CD4-positive, alpha-beta memory T cell (primary cell): ENCODE measurements at regions not wholly inside any gene's neighbourhood (a gene's known extent, or its start where the extent isn't known, plus 50 kb on each side); places are given as distances from the start of the nearest gene placed in this dataset.

ENCODE experiments used
- CTCF ChIA-PET: fragments of 350-600 bp; sonication (Branson Sonifier 250); formaldehyde crosslinking; loops from one replicate; lab custom pipeline; 2021; ENCODE audit warnings: inconsistent platforms; ENCODE audit not compliant: partially characterized antibody; lab: Charles Lee
- POLR2A ChIA-PET: fragments of 350-600 bp; sonication (Branson Sonifier 250); formaldehyde crosslinking; loops from one replicate; lab custom pipeline; 2021; ENCODE audit not compliant: partially characterized antibody; lab: Charles Lee
- DNase-seq, 5 donors: peaks; one replicate each; pipeline versions ENCODE4 v3.0.0 to v3.0.0-alpha.2; 2020 to 2022; ENCODE audit warnings: mixed read lengths in 1 of 5
- H3K27ac ChIP-seq: one replicate; pipeline ENCODE4 v1.7.0; 2013; ENCODE audit warnings: low read depth, low read length
- H3K27me3 ChIP-seq: 2 replicates; pipeline ENCODE4 v1.7.0; 2013; ENCODE audit warnings: mild to moderate bottlenecking, low read length, moderate library complexity; ENCODE audit not compliant: insufficient read depth
- H3K36me3 ChIP-seq: 2 replicates; pipeline ENCODE4 v1.7.0; 2013; ENCODE audit warnings: mild to moderate bottlenecking, low read length, moderate library complexity; ENCODE audit not compliant: insufficient read depth
- H3K4me1 ChIP-seq: 2 replicates; pipeline ENCODE4 v1.7.0; 2013; ENCODE audit warnings: mild to moderate bottlenecking, low read length, moderate library complexity; ENCODE audit not compliant: insufficient read depth
- H3K4me3 ChIP-seq, 2 donors: one replicate each; pipeline ENCODE4 v1.7.0; 2013; ENCODE audit warnings: low read length in 2 of 2, mild to moderate bottlenecking in 1 of 2
- H3K9me3 ChIP-seq, 2 donors: one replicate each; pipeline ENCODE4 v1.7.0; 2013; ENCODE audit warnings: low read length in 2 of 2, control low read depth in 1 of 2; ENCODE audit not compliant: control insufficient read depth in 1 of 2
- H3K27ac Mint-ChIP-seq, 7 donors: one replicate each; pipeline ENCODE4 v1.8.0; 2020 to 2021; ENCODE audit warnings: mixed read lengths in 7 of 7, mild to moderate bottlenecking in 6 of 7, inconsistent platforms in 3 of 7, moderate library complexity in 3 of 7
- H3K27me3 Mint-ChIP-seq, 2 donors: one replicate each; pipeline ENCODE4 v1.8.0; 2020 to 2021; ENCODE audit warnings: mixed read lengths in 2 of 2
- H3K36me3 Mint-ChIP-seq, 2 donors: one replicate each; pipeline ENCODE4 v1.8.0; 2020 to 2021; ENCODE audit warnings: mixed read lengths in 2 of 2, inconsistent platforms in 1 of 2, mild to moderate bottlenecking in 1 of 2
- H3K4me1 Mint-ChIP-seq, 4 donors: one replicate each; pipeline ENCODE4 v1.8.0; 2020 to 2021; ENCODE audit warnings: mixed read lengths in 4 of 4, mild to moderate bottlenecking in 1 of 4
- H3K4me3 Mint-ChIP-seq, 8 donors: one replicate each; pipeline ENCODE4 v1.8.0; 2020 to 2021; ENCODE audit warnings: mixed read lengths in 8 of 8, mild to moderate bottlenecking in 7 of 8, moderate library complexity in 6 of 8, inconsistent platforms in 3 of 8
- H3K9me3 Mint-ChIP-seq, 8 donors: one replicate each; pipeline ENCODE4 v1.8.0; 2020 to 2021; ENCODE audit warnings: mixed read lengths in 8 of 8, mild to moderate bottlenecking in 5 of 8, inconsistent platforms in 3 of 8, moderate library complexity in 1 of 8
- intact Hi-C: fragments of 100-400 bp; cut with micrococcal nuclease; formaldehyde crosslinking; loops from one replicate; pipeline ENCODE4 v1.15.1; 2023

DNA sequence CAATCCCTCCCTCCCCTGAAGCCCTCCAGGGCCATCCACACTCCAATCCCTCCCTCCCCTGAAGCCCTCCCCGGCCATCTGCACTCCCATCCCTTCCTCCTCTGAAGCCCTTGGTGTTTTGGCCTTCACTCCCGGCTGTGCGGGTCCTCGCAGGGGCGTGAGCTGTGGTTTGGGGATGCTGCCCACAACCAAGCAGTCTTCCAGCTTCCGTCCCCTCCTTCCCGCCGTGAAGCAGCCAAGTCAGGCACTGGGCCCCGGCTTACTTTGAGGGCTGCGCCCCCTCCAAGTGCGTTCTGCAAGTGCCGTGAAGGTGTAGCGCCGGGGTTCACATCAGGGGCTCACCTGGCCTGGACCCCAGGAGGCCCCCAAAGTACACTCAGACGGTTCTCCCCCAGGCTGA, 335.9 kb downstream of the BRD1 start:
- no peak overlapping the region for H3K27ac Mint-ChIP-seq
- ChIA-PET POLR2A (no interaction called here), CTCF (no interaction called here)

GRCh38 chr22:49491221-49491635, 336.4 kb downstream of the BRD1 start:
- POLR2A ChIA-PET: no interaction called here
- H3K36me3 Mint-ChIP-seq: no peaks in the 10 kb centered on the region
- H3K9me3 Mint-ChIP-seq: peaks cover 0 to 2% (median 0%) of the 10 kb centered on the region in 8 donors
- H3K4me3 Mint-ChIP-seq: no peak overlapping the region
- Histone ChIP-seq H3K36me3 (no peaks in the 10 kb centered on the region), H3K27me3 (no peaks in the 10 kb centered on the region), H3K27ac (no peak overlapping the region), H3K9me3 (no peaks in the 10 kb centered on the region), H3K4me1 (no peaks in the 10 kb centered on the region), H3K4me3 (no peak overlapping the region)
- CTCF ChIA-PET: no interaction called here
- intact Hi-C loops: no loop called here
- H3K4me1 Mint-ChIP-seq: no peaks in the 10 kb centered on the region
- H3K27me3 Mint-ChIP-seq: peaks cover 0 to 1% of the 10 kb centered on the region in 2 donors
- no peak overlapping the region for H3K27ac Mint-ChIP-seq
- DNase-seq: no peak

More for the DNA sequence above, 335.9 kb downstream of the BRD1 start:
- no peaks in the 10 kb centered on the region for H3K36me3 Mint-ChIP-seq
- H3K4me1 Mint-ChIP-seq: no peaks in the 10 kb centered on the region
- H3K9me3 Mint-ChIP-seq: peaks cover 0 to 3% (median 0%) of the 10 kb centered on the region in 8 donors
- H3K4me3 Mint-ChIP-seq: no peak overlapping the region
- Histone ChIP-seq H3K4me1 (no peaks in the 10 kb centered on the region), H3K36me3 (no peaks in the 10 kb centered on the region), H3K27ac (no peak overlapping the region), H3K4me3 (no peak overlapping the region), H3K27me3 (no peaks in the 10 kb centered on the region), H3K9me3 (no peaks in the 10 kb centered on the region)
- intact Hi-C loops: no loop called here
- H3K27me3 Mint-ChIP-seq: peaks cover 0 to 1% of the 10 kb centered on the region in 2 donors
- DNase-seq: no peak

GRCh38 chr22:49490692-49491091, 337.0 kb downstream of the BRD1 start:
- no peak overlapping the region for H3K4me3 Mint-ChIP-seq
- H3K4me1 Mint-ChIP-seq: no peaks in the 10 kb centered on the region
- H3K27me3 ChIP-seq: no peaks in the 10 kb centered on the region
- H3K36me3 ChIP-seq: no peaks in the 10 kb centered on the region
- H3K36me3 Mint-ChIP-seq: no peaks in the 10 kb centered on the region
- peaks cover 0 to 1% of the 10 kb centered on the region in 2 donors for H3K27me3 Mint-ChIP-seq
- H3K4me1 ChIP-seq: no peaks in the 10 kb centered on the region
- no peaks in the 10 kb centered on the region for H3K9me3 Mint-ChIP-seq
- DNase-seq: no peak
- ChIA-PET POLR2A (no interaction called here), CTCF (no interaction called here)
- no peak overlapping the region for H3K27ac ChIP-seq
- no peak overlapping the region for H3K27ac Mint-ChIP-seq
- H3K4me3 ChIP-seq: no peak overlapping the region
- H3K9me3 ChIP-seq: no peaks in the 10 kb centered on the region
- intact Hi-C loops: no loop called here

GRCh38 chr22:49489821-49490220, 337.9 kb downstream of the BRD1 start:
- Histone ChIP-seq H3K4me3 (no peak overlapping the region), H3K9me3 (no peaks in the 10 kb centered on the region), H3K27ac (no peak overlapping the region), H3K27me3 (no peaks in the 10 kb centered on the region), H3K36me3 (no peaks in the 10 kb centered on the region), H3K4me1 (no peaks in the 10 kb centered on the region)
- intact Hi-C loops: no loop called here
- Mint-ChIP-seq H3K4me3 (no peak overlapping the region), H3K27ac (no peak overlapping the region), H3K36me3 (no peaks in the 10 kb centered on the region), H3K9me3 (no peaks in the 10 kb centered on the region), H3K4me1 (peaks cover 0 to under 1% (median 0%) of the 10 kb centered on the region in 4 donors), H3K27me3 (peaks cover 0 to 1% of the 10 kb centered on the region in 2 donors)
- ChIA-PET CTCF (no interaction called here), POLR2A (no interaction called here)
- no peak for DNase-seq

GRCh38 chr22:49488943-49489342, 338.7 kb downstream of the BRD1 start:
- ChIA-PET CTCF (no interaction called here), POLR2A (no interaction called here)
- H3K9me3 Mint-ChIP-seq: no peaks in the 10 kb centered on the region
- Histone ChIP-seq H3K9me3 (no peaks in the 10 kb centered on the region), H3K36me3 (no peaks in the 10 kb centered on the region), H3K27ac (no peak overlapping the region), H3K4me1 (no peaks in the 10 kb centered on the region), H3K4me3 (no peak overlapping the region), H3K27me3 (no peaks in the 10 kb centered on the region)
- no peak for DNase-seq
- intact Hi-C loops: no loop called here
- H3K27me3 Mint-ChIP-seq: peaks cover 0 to 1% of the 10 kb centered on the region in 2 donors
- H3K27ac Mint-ChIP-seq: no peak overlapping the region
- peaks cover 0 to 4% (median 0%) of the 10 kb centered on the region in 4 donors for H3K4me1 Mint-ChIP-seq
- H3K36me3 Mint-ChIP-seq: no peaks in the 10 kb centered on the region
- H3K4me3 Mint-ChIP-seq: no peak overlapping the region

DNA sequence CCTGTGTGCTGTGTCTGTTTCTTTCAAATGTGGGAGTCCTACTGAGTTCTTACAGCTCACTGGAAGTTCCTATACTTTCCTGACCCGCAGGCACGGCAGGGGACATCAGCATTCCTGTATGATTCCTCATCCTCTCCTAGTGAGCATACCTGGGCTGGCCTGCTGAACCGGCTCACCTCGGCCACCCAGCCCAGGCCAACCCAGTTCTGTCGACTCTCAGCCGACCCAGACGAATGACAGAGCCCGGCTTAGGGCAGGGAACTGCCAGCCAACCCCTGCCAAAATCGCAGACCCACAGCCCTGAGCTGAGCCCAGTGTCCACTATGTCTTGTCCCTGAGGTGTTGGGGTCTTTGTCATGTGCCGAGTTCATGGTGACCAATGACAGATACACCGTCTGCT, 339.7 kb downstream of the BRD1 start:
- POLR2A ChIA-PET: no interaction called here
- H3K4me3 Mint-ChIP-seq: no peak overlapping the region
- no peaks in the 10 kb centered on the region for H3K36me3 ChIP-seq
- H3K4me3 ChIP-seq: no peak overlapping the region
- H3K4me1 Mint-ChIP-seq: peaks cover 0 to 4% (median 0%) of the 10 kb centered on the region in 4 donors
- H3K9me3 Mint-ChIP-seq: no peaks in the 10 kb centered on the region
- peaks cover 0 to 1% of the 10 kb centered on the region in 2 donors for H3K27me3 Mint-ChIP-seq
- no peak overlapping the region for H3K27ac ChIP-seq
- no peaks in the 10 kb centered on the region for H3K27me3 ChIP-seq
- CTCF ChIA-PET: no interaction called here
- no peak overlapping the region for H3K27ac Mint-ChIP-seq
- H3K4me1 ChIP-seq: no peaks in the 10 kb centered on the region
- no peak for DNase-seq
- H3K9me3 ChIP-seq: no peaks in the 10 kb centered on the region
- intact Hi-C loops: no loop called here
- no peaks in the 10 kb centered on the region for H3K36me3 Mint-ChIP-seq

DNA sequence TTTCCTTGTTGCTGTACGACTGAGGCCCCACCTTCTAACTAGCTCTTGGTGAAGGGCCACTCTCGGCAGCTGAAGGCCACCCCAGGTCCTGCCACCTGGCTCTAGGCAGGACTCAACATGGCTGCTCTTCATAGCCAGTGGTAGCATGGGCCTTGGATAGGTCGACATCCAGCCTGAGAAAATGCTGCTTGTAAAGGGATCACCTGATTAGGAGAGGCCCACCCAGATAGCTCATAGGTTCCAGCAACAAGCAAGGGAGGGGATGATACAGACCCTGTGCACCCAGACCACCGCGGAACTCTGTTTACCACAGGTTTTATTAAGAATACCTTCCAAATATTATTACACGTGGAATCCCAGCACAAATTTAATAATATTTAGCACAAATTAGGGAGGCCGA, 341.4 kb downstream of the BRD1 start:
- Mint-ChIP-seq H3K36me3 (no peaks in the 10 kb centered on the region), H3K4me3 (no peak overlapping the region), H3K27ac (no peak overlapping the region), H3K27me3 (peaks cover 0 to 1% of the 10 kb centered on the region in 2 donors), H3K4me1 (peaks cover 0 to 4% (median 2%) of the 10 kb centered on the region in 4 donors), H3K9me3 (no peaks in the 10 kb centered on the region)
- Histone ChIP-seq H3K4me1 (no peaks in the 10 kb centered on the region), H3K9me3 (no peaks in the 10 kb centered on the region), H3K27me3 (no peaks in the 10 kb centered on the region), H3K27ac (no peak overlapping the region), H3K36me3 (no peaks in the 10 kb centered on the region), H3K4me3 (no peak overlapping the region)
- ChIA-PET CTCF (no interaction called here), POLR2A (no interaction called here)
- intact Hi-C loops: no loop called here
- no peak for DNase-seq

DNA sequence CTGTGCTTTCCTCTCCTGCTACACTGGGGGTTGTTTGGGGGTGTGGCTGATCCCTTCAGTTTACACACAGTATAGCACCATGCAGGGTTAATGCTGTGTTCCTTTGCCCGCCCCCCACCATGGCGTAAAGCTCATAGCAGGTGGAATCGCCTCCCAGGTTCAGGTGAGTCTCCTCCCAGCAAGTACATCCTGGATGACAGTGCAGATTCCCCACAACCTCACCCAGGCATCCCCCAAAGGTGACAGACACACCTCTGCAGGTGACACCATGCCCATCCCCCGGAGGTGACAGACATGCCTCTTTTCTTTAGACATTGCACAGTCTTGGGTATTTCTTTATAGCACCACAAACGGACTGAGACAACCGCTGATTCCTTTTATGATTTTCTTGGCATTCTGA, 343.7 kb downstream of the BRD1 start:
- H3K4me3 Mint-ChIP-seq: no peak overlapping the region
- ChIA-PET POLR2A (no interaction called here), CTCF (no interaction called here)
- no peak overlapping the region for H3K4me3 ChIP-seq
- H3K36me3 Mint-ChIP-seq: no peaks in the 10 kb centered on the region
- no peaks in the 10 kb centered on the region for H3K9me3 ChIP-seq
- H3K9me3 Mint-ChIP-seq: no peaks in the 10 kb centered on the region
- DNase-seq: no peak
- H3K27me3 ChIP-seq: no peaks in the 10 kb centered on the region
- peaks cover 0 to 1% of the 10 kb centered on the region in 2 donors for H3K27me3 Mint-ChIP-seq
- no peaks in the 10 kb centered on the region for H3K4me1 ChIP-seq
- no peaks in the 10 kb centered on the region for H3K36me3 ChIP-seq
- no peak overlapping the region for H3K27ac Mint-ChIP-seq
- peaks cover 0 to 4% (median 2%) of the 10 kb centered on the region in 4 donors for H3K4me1 Mint-ChIP-seq
- no peak overlapping the region for H3K27ac ChIP-seq
- intact Hi-C loops: no loop called here
